Fibroblast of pulmonary artery (primary cell): ENCODE measurements at regions not wholly inside any gene's neighbourhood (a gene's known extent, or its start where the extent isn't known, plus 50 kb on each side); places are given as distances from the start of the nearest gene placed in this dataset.
"Not testable (repeated sequence)": the region's sequence is repeated elsewhere in the genome, so short reads cannot be mapped to it uniquely, and the experiment has no call there.

ENCODE experiments used
- DNase-seq: peaks from one replicate; pipeline ENCODE4 v3.0.0-alpha.2; 2010; ENCODE audit warnings: low read depth
- H3K4me3 ChIP-seq: replicated peaks from 2 replicates; pipeline ENCODE4 v1.5.1; 2011; ENCODE audit warnings: low read depth, mild to moderate bottlenecking, control low read depth, low read length, moderate library complexity
- CTCF ChIP-seq: IDR thresholded peaks from 2 replicates; pipeline ENCODE4 v1.5.1; 2011; ENCODE audit warnings: mild to moderate bottlenecking, control low read depth, low read length, inconsistent platforms; ENCODE audit errors: missing control alignments

GRCh38 chr2:234898534-234899053 is 53.2 kb upstream of the SH3BP4 start:
- TF ChIP-seq CTCF = no peak
- no peak for DNase-seq
- no peak overlapping the region for H3K4me3 ChIP-seq

- H3K4me3 ChIP-seq = not testable (repeated sequence)
These were observed 63.4 kb upstream of the SH3BP4 start for GRCh38 chr2:234888442-234888841.

GRCh38 chr2:234887195-234887594 is 64.6 kb upstream of the SH3BP4 start:
- no peak overlapping the region for H3K4me3 ChIP-seq
- TF ChIP-seq CTCF = no peak
- DNase-seq = no peak

More at GRCh38 chr2:234888442-234888841, 63.4 kb upstream of the SH3BP4 start:
- not testable (repeated sequence) for DNase-seq

- TF ChIP-seq CTCF = no peak
- H3K4me3 ChIP-seq = no peak overlapping the region
- no peak for DNase-seq
These were observed 65.9 kb upstream of the SH3BP4 start for GRCh38 chr2:234885886-234886285.

GRCh38 chr2:234885118-234885517 is 66.7 kb upstream of the SH3BP4 start:
- no peak overlapping the region for H3K4me3 ChIP-seq
- no peak for TF ChIP-seq CTCF
- DNase-seq = no peak

- TF ChIP-seq CTCF = no peak
- no peak for DNase-seq
These were observed 67.2 kb upstream of the SH3BP4 start for GRCh38 chr2:234884591-234884990.

GRCh38 chr2:234881413-234882241 is 70.2 kb upstream of the SH3BP4 start:
- DNase-seq = peak; percentile 96
- peak overlapping the region; percentile 8 for H3K4me3 ChIP-seq
- TF ChIP-seq CTCF = peak; percentile 94

More at GRCh38 chr2:234884591-234884990, 67.2 kb upstream of the SH3BP4 start:
- H3K4me3 ChIP-seq = no peak overlapping the region
